Embryonic facial prominence (tissue), 1 donor: ENCODE measurements at regions not wholly inside any gene's neighbourhood (a gene's known extent, or its start where the extent isn't known, plus 50 kb on each side); places are given as distances from the start of the nearest gene placed in this dataset.
A peak's percentile ranks its signal among the peaks of the same experiment; 100 is the strongest.

Experiments used
- DNase-seq: peaks from one replicate; pipeline ENCODE4 v3.0.0-alpha.2; 2016; ENCODE audit errors: extremely low spot score

GRCh38 chr15:70267306-70267705 lies 169.6 kb upstream of the TLE3 start:
- DNase-seq = no peak

- no peak for DNase-seq
Measured at GRCh38 chr15:70266412-70267121, 168.8 kb upstream of the TLE3 start.

DNA sequence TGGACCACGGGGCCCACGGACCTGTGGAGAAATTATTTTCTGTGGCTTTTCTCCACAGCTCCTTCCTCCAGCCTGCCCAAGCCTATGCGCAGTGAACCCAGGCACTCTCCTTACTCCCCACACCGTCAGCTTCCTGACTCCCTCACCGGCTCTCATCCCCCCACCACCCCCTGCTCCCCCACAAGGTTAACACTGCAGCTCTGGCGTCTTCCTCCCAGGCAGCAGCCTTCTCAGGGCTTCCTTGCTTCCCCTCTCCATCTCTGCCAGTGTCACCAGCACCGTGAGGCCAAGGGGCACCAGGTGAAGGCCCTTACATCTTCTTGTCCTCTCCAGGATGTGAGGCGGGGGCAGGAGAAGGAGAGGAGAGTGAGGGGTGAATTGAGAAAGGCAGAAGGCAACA lies 168.3 kb upstream of the TLE3 start:
- no peak for DNase-seq

- DNase-seq = no peak
Measured at GRCh38 chr15:70265466-70265978, 167.8 kb upstream of the TLE3 start.

- DNase-seq = no peak
Measured at GRCh38 chr15:70264738-70265465, 167.2 kb upstream of the TLE3 start.

DNA sequence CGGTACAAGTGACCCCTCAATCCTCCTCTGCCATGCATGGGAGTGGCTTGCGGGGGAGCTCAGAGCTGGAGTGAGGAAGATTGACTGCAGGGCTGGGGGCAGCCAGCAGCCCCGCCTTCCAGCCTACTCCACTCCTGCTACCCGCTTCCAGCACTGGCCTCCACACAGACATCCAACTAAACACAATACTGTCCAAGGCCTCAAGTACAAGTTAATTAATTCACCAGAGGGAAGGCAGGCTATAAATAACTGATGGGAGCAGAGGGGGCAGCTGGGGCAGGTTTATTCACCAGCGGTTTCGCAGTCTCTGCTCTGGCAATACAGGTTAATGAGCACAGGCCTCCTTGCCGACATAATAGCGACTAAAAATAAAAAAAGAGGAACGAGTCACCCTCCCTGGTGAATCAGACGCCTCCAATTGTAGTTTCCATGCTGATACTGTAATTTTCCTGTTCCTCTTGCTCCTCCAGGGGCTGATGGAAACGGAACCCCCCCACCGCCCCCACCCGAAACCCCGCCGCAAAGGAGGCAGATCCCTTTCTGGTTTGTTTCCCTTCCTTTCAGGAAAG lies 166.4 kb upstream of the TLE3 start:
- DNase-seq = no peak

DNA sequence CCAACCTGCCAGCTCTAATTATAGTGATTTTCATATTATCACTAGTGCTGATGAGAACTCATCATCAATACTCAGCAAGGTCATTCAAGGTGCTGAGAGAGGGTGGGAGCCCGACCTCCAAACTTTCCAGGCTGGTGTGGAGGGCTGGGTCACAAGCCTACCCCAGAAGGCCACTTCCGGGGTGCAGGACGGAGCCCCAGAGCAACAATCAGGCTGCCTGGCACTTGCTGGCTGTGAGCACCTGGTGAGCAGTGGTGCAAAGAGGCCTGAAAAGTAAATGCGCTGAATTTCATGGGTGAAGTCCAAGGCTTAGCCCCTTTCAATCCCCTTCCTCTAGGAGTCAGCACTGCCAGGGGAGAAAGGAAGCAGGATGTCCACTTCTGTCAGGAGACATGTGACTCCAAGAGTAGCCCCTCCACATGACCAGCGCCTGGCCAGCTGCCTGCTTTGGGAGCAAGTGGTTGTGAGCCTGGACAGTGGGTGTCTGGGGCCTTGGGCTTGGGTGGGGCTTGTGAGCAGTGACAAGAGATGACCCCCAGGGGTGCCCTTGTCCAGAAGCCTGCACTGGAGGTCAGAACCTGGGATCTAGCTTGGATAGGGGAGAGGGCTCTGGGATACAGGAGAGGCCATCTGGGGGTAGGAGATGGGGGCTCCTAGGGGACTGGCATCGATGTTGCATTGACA lies 165.0 kb upstream of the TLE3 start:
- no peak for DNase-seq

- DNase-seq = no peak
Measured at GRCh38 chr15:70262171-70262570, 164.5 kb upstream of the TLE3 start.

DNA sequence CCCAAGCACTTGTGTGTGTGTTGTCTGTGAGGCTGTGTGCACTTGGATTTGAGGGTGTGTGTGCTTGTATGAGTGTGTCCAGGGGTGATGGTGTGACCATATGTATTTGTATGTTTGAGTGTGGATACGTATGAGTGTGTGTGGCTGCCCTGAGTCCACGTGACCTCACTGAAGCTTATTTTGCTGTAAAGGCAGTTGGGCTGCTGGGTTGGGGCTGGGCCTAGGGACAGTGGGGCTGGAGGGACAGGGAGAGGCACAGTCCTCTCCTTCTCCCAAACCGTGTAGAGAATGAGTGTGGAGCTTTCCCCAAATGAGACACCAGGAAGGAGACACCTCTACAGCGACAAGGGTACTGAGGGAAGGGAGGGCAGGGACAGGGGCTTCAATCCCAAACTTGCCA lies 163.4 kb upstream of the TLE3 start:
- DNase-seq = no peak

DNA sequence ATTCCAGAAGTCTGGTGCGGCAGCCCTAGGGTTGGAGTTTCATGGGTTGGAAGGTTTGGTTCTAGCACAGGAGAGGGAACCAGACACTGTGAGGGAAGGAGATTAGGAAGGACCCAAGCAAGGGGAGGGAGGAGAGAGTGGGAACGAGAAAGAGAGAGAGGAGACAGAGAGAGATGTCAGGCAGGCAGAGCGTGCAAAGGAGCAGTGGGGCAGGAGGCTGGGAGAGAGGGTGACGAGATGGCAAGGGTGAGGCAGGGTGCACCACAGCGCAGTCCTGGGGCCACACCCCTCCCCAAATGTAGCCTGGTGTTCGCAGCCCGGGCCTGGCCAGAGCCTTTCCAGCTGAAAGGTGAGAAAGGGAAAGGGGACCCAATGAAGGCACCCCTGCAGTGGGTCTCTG lies 162.9 kb upstream of the TLE3 start:
- no peak for DNase-seq

DNA sequence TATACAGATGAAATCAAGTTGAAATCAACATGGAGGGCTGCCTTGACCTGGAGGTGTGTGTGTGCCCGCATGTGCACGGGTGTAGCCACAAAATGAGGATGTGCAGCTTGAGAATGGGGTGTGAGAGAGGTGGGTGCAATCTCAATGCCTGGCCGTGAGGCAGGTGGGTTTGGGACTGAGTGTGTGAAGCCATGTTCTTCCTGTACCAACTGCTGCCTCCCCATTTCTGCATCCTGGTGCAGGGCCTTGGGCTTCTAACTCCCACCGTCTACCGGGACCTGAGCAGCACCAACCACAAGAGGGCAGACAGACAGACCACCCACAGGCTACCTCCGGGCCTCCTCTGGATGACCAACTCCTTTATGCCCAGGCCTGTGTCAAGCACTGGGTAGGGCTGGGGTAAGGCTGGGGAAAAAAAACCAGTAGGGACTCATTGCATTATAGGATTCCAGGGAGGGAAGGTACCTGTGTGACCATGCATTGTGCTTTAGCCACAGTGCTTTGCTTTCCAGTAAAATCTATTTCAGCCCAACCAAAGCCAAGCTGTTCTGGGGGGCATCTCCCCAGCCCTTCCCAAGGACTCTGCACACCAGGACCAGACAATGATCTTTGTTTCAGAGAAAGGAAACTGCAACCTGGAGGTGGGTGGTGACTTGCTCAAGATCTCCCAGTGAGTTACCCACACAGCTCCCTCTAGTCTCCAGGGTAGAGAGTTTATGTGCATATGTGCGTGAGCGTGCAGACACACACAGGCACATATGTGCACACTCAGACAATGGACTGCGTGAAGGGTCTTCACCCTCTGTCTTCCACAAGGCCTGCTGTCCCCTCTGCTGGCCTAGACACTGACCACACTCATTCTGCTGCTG lies 162.2 kb upstream of the TLE3 start:
- no peak for DNase-seq

DNA sequence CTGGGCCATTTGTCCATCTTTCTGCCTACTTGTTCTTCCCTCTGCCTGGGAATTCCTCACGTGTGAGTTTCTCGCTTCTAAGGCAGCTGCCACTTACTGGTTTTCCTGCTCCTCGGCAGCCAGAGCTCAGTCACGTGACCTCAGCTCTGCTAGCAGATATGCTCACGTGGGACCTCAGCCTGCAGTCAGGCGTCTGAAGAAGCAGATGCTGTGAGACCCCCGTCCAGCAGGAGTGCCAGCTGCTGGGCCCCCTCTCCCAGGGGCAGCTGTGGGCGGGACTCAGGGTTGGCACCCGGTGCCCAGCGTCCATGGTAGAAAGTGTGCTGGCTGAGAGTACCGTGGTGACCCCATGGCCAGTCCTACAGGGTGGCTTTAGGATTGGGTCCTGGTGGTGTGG lies 161.3 kb upstream of the TLE3 start:
- peak; percentile 66 for DNase-seq

GRCh38 chr15:70258369-70259027 lies 160.8 kb upstream of the TLE3 start:
- DNase-seq = no peak

GRCh38 chr15:70257573-70258248 lies 160.0 kb upstream of the TLE3 start:
- no peak for DNase-seq

DNA sequence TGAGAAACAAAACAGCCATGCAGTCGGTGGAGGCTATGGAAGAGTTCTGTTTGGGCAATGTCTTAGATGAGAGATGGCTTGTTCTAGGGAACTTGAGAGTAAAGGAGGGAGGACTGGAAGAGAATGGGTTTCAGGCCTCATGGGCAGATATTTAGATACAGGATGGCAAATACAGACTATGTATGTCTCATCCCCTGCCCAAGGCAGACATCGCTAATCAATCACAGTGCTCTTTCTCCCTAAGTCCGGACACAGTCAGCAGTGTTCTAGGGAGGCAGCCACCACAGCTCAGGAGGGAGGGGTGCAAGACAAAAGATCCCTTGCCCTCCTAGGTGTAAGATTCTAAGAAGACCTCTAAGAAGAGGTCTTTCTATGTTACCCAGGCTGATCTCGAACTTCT lies 159.3 kb upstream of the TLE3 start:
- no peak for DNase-seq

DNA sequence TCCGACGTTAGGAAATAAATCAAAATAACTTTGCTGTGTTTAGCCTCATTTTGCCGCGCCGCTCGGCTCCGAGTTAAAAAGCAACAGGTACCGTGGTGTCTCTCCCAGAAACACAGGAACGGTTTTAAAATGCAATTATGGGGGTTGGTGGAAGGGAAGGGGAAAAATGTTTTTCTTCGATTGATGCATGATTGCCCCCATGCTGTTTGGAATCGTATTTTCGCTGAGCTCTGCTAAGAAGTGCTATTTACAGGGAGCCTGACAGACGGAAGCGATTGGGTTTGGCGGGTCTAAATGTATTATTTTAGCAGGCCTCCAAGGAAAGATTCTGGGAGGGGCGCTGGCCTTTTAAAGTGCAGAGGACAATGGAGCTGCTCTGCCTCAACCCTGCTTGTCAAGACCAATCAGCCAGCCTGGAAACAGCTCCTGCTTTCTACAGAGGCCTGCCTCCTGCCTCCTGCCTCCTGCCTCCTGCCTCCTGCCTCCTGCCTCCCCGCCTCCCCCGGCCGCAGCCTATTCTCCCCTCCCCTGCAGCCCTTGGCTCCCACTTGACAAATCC lies 156.7 kb upstream of the TLE3 start:
- no peak for DNase-seq

DNA sequence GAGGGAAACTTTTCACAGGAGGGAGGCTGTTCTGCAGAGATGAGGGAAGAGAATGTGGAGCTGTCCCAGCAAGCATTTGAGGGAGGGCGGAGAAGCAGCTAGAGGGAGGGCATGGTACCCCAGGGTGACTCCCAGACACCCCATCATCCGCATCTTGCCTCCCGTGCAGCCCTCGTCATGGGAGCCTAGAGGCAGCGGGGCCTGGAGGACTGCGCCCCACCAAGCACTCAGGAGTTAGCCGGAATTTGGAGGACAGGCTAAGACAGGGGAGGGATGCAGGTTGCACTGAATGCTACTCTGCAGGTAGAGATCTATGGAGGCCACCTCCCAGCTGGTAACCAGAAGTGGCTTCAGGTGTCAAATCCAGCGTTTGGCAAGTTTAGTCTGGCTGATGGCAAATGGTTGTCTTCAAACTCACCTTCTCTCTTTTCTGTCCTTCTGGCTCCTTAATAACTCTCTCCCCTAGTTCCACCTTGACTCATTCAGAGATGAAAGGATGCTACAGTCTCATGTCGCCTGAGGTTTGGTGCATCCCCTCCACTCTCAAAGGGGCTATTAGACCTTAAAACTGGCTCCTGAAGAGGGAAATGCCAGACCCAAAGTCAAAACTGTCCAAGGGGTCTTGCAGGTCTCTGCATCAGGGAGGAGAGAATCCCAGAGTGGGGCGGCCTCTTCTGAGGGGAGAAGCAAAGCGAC lies 155.9 kb upstream of the TLE3 start:
- no peak for DNase-seq

DNA sequence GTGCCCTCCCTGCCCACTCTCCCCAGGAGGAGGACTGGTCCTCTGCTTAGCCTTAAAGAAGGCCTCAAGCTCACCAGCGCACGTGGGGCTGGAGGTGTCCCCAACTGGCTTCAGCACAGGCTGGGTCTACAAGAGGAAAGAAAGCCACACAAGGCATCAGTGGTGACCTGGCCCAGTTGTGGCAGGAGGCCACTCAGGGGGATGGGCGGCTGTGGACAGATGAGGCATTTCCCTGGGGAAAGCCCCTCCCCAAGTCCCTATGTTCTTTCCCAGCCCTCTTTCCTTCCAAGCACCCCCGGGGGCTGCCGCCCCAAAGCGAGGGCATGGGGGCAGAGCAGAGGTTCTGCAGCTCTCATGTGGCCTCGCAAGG lies 155.2 kb upstream of the TLE3 start:
- no peak for DNase-seq
